ENCODE measurements at regions not wholly inside any gene's neighbourhood (a gene's known extent, or its start where the extent isn't known, plus 50 kb on each side); places are given as distances from the start of the nearest gene placed in this dataset.

DNA sequence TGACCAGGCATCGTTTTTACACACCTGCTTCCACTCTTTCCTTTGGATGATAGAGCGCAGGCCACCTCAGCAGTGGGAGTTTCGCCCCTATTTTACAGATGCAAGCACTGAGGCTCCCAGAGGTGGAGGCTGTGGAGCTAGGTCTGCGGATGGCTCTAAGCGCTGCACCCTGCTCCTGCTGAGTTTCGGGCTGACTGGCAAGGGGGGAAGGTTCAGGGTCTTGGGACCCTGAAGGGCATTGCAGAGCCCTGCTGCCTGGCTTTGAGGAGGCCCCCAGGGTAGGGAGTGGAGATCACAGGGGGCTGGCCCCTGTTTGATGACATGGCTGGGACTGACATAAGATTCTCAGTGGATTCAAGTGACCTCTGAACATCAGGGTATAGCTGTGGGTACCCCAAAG lies 62.8 kb upstream of the NKX1-1 start:
- Mint-ChIP-seq H3K4me1 (no peaks in the 10 kb centered on the region), H3K9me3 (peaks cover 13% of the 10 kb centered on the region), H3K27ac (no peak overlapping the region), H3K4me3 (no peak overlapping the region), H3K27me3 (ENCODE audit: low read depth) (peaks cover 48% of the 10 kb centered on the region), H3K36me3 (ENCODE audit: low read depth) (peaks cover 13% of the 10 kb centered on the region)
- TF ChIP-seq, protein P1, sequence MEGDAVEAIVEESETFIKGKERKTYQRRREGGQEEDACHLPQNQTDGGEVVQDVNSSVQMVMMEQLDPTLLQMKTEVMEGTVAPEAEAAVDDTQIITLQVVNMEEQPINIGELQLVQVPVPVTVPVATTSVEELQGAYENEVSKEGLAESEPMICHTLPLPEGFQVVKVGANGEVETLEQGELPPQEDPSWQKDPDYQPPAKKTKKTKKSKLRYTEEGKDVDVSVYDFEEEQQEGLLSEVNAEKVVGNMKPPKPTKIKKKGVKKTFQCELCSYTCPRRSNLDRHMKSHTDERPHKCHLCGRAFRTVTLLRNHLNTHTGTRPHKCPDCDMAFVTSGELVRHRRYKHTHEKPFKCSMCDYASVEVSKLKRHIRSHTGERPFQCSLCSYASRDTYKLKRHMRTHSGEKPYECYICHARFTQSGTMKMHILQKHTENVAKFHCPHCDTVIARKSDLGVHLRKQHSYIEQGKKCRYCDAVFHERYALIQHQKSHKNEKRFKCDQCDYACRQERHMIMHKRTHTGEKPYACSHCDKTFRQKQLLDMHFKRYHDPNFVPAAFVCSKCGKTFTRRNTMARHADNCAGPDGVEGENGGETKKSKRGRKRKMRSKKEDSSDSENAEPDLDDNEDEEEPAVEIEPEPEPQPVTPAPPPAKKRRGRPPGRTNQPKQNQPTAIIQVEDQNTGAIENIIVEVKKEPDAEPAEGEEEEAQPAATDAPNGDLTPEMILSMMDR (IDR thresholded peaks at IDR 0.05; ENCODE audit: unreplicated experiment in 3 of 3): no peak

DNA sequence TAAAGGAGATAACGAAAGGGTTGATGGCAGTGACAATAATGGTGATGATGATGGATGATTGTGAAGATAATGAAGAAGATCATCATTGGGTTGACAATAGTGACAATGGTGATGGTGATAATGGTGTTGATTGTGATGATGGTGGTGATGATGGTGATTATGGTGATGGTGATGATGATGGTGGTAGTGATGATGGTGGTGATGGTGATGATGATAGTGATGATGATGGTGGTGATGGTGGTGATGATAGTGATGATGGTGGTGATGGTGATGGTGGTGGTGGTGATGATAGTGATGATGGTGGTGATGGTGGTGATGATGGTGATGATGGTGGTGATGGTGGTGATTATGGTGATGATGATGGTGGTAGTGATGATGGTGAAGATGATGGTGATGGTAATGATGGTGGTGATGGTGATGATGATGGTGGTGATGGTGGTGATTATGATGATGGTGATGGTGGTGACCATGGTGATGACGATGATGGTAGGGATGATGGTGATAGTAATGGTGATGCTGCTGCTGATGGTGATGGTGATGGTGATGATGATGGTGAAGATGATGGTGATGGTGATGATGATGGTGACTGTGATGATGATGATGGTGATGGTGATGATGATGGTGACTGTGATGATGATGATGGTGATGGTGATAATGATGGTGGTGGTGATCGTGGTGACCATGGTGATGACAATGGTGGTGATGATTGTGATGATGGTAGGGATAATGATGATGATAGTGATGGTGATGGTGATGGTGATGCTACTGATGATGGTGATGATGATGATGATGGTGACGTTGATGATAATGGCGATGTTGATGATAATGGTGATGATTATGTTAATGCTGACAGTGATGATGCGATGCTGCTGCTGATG lies 61.6 kb upstream of the NKX1-1 start:
- Mint-ChIP-seq H3K4me1 (peaks cover 4% of the 10 kb centered on the region), H3K27ac (no peak overlapping the region), H3K36me3 (ENCODE audit: low read depth) (peaks cover 13% of the 10 kb centered on the region), H3K27me3 (ENCODE audit: low read depth) (peaks cover 47% of the 10 kb centered on the region), H3K4me3 (peak overlapping the region in 1 of 3 experiments; percentile 6), H3K9me3 (peaks cover 13% of the 10 kb centered on the region)
- TF ChIP-seq, protein P1 (IDR thresholded peaks at IDR 0.05; ENCODE audit: unreplicated experiment in 3 of 3): no peak

DNA sequence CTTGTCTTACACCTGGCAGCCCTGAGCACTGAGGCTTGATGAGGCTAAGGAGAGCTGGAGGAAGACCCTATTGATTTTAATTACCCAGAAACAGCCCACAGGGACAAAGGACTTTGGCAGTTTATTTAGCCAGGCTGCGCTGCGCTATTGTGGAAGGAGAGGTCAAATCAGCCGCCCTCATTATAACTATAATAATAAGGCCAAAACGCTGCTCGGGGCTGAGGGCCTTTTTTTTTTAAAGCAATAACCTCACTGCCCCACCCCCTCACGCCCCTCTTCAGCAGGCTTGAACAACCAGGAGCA lies 60.6 kb upstream of the NKX1-1 start:
- Mint-ChIP-seq H3K27me3 (ENCODE audit: low read depth) (peaks cover 51% of the 10 kb centered on the region), H3K9me3 (peaks cover 13% of the 10 kb centered on the region), H3K27ac (no peak overlapping the region), H3K4me1 (peaks cover 4% of the 10 kb centered on the region), H3K4me3 (no peak overlapping the region), H3K36me3 (ENCODE audit: low read depth) (peaks cover 13% of the 10 kb centered on the region)
- TF ChIP-seq, protein P1 (IDR thresholded peaks at IDR 0.05; ENCODE audit: unreplicated experiment in 3 of 3): no peak

DNA sequence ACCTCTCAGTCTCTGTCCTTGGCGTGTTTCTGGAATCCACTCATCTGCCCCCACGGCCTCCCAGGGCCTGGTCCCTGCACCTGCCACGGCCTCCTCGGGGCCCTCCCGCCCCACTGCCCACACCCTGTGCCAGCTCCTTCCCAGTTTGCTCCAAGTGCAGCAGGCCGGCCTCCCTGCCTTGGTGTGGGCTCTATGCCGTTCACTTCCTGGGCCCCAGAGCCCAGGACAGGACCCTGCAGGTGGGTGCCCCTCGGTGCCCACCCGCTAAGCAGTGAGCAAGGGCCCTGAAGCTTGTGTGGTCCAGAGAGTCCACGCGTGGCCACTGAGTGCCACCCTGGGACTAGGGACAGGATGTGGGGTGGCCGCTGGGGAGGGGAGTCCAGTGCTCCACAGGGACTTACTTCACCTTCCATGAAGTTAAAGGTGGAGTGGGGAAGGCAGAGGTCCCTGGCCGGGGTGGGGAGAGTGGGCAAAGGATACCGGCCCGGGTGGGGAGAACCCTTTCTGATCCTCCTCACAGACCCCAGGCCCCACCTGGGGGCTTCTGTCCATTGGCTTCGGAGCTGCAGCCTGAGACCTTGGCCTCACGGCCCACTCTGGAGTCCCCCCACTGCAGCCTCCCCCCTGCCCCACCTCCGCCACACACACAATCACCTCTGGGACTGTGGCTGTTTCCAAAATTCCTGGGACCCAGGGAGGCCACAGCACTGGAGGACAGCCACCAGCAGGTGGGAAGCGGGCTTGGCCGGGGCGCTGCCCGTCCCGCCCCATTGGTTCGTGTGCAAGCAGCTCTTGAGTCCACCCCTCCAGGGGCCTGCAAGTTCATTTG lies 60.0 kb upstream of the NKX1-1 start:
- Mint-ChIP-seq H3K27me3 (ENCODE audit: low read depth) (peaks cover 54% of the 10 kb centered on the region), H3K36me3 (ENCODE audit: low read depth) (peaks cover 13% of the 10 kb centered on the region), H3K4me3 (no peak overlapping the region), H3K9me3 (peaks cover 13% of the 10 kb centered on the region), H3K4me1 (peaks cover 4% of the 10 kb centered on the region), H3K27ac (no peak overlapping the region)
- TF ChIP-seq, protein P1 (IDR thresholded peaks at IDR 0.05; ENCODE audit: unreplicated experiment in 3 of 3): no peak

DNA sequence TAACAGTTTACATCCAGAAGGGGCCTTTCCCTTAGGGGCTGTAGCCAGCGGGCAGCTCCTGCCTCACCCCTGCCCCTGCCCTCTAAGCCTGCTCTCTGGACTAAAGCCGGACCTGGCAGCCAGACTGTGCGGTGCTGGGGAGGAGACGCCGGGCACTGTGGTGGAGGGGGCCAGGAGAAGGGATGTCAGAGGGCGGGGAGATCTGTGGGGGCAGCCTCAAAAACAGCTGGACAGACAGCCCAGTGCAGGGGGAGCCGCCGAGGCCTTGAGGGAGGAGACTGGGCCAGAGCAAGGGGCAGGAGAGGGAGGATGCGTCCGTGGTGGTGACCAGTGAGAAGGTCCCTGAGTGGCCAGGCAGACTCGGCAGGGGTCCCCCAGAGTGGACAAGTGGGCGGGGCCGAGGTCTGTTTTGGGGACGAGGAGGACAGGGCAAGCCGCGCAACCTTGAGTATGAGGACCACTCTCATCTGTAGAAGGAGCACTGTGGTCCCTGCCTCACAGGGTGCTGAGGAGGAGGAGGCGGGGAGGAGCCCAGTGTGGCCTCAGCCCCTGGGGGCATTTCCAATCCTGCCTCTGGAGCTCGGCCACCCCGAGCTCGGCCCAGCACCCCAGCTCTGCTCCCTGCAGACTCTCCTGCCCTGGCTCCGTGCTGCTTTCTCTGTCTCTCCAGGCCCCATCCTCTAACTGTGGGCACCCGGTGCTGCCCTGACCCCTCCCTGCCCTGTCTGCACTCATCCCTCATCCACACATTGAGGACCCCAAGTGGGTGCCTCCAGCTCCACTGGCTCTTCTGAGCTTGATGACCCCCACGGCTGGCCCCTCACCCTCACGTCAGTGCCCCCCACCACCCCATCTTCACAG lies 59.2 kb upstream of the NKX1-1 start:
- Mint-ChIP-seq H3K27me3 (ENCODE audit: low read depth) (peaks cover 51% of the 10 kb centered on the region), H3K4me3 (no peak overlapping the region), H3K4me1 (peaks cover 4% of the 10 kb centered on the region), H3K27ac (no peak overlapping the region), H3K9me3 (peaks cover 13% of the 10 kb centered on the region), H3K36me3 (ENCODE audit: low read depth) (peaks cover 13% of the 10 kb centered on the region)
- TF ChIP-seq, protein P1 (IDR thresholded peaks at IDR 0.05; ENCODE audit: unreplicated experiment in 3 of 3): no peak

All from nephron (organoid).